Astrocyte (in vitro differentiated cells and primary cell): ENCODE measurements at regions not wholly inside any gene's neighbourhood (a gene's known extent, or its start where the extent isn't known, plus 50 kb on each side); places are given as distances from the start of the nearest gene placed in this dataset.
A peak's percentile ranks its signal among the peaks of the same experiment; 100 is the strongest.

Experiments used
- DNase-seq: peaks from one replicate; pipeline ENCODE4 v3.0.0-alpha.2; 2010; ENCODE audit warnings: low read depth
- FAIRE-seq: peaks from 2 replicates; lab custom pipeline; 2011; peaks lifted over from hg19 to GRCh38; lab: Jason Lieb, UNC
- H2AFZ ChIP-seq: 2 replicates; pipeline ENCODE4 v1.6.0; 2012; ENCODE audit warnings: low read depth, low read length, inconsistent platforms
- H3K27ac ChIP-seq: 2 replicates; pipeline ENCODE4 v1.5.1; 2011; ENCODE audit warnings: low read depth, low read length, inconsistent platforms
- H3K27me3 ChIP-seq: 2 replicates; pipeline ENCODE4 v1.6.0; 2011; ENCODE audit warnings: low read length, inconsistent platforms; ENCODE audit not compliant: insufficient read depth
- H3K36me3 ChIP-seq: 2 replicates; pipeline ENCODE4 v1.5.1; 2011; ENCODE audit warnings: low read length, inconsistent platforms; ENCODE audit not compliant: insufficient read depth
- H3K4me1 ChIP-seq: 2 replicates; pipeline ENCODE4 v1.5.1; 2011; ENCODE audit warnings: low read length, inconsistent platforms; ENCODE audit not compliant: insufficient read depth
- H3K4me2 ChIP-seq: 2 replicates; pipeline ENCODE4 v1.6.0; 2012; ENCODE audit warnings: low read length, inconsistent platforms
- H3K4me3 ChIP-seq: 2 replicates; pipeline ENCODE4 v1.5.1; 2011; ENCODE audit warnings: low read depth, mild to moderate bottlenecking, low read length, inconsistent platforms; ENCODE audit not compliant: insufficient read depth
- H3K79me2 ChIP-seq: 2 replicates; pipeline ENCODE4 v1.6.0; 2012; ENCODE audit warnings: mild to moderate bottlenecking, low read length, inconsistent platforms; ENCODE audit not compliant: insufficient read depth
- H3K9ac ChIP-seq: 2 replicates; pipeline ENCODE4 v1.6.0; 2012; ENCODE audit warnings: mild to moderate bottlenecking, low read length, inconsistent platforms
- H3K9me3 ChIP-seq: 2 replicates; pipeline ENCODE4 v1.5.1; 2012; ENCODE audit warnings: low read depth, mild to moderate bottlenecking, low read length, inconsistent platforms; ENCODE audit not compliant: insufficient read depth
- H4K20me1 ChIP-seq: 2 replicates; pipeline ENCODE4 v1.6.0; 2012; ENCODE audit warnings: low read length, inconsistent platforms; ENCODE audit not compliant: insufficient read depth
- H3K27ac Mint-ChIP-seq: one replicate; pipeline ENCODE4 v1.8.0; 2021; ENCODE audit warnings: mild to moderate bottlenecking, mixed read lengths; ENCODE audit not compliant: unreplicated experiment
- H3K27me3 Mint-ChIP-seq: one replicate; pipeline ENCODE4 v1.8.0; 2021; ENCODE audit warnings: low read depth, mixed read lengths; ENCODE audit not compliant: unreplicated experiment
- H3K36me3 Mint-ChIP-seq: one replicate; pipeline ENCODE4 v1.8.0; 2021; ENCODE audit warnings: low read depth, mixed read lengths; ENCODE audit not compliant: unreplicated experiment
- H3K4me1 Mint-ChIP-seq: one replicate; pipeline ENCODE4 v1.8.0; 2021; ENCODE audit warnings: low read depth, mixed read lengths; ENCODE audit not compliant: unreplicated experiment
- H3K4me3 Mint-ChIP-seq: one replicate; pipeline ENCODE4 v1.8.0; 2021; ENCODE audit warnings: mild to moderate bottlenecking, moderate library complexity, mixed read lengths; ENCODE audit not compliant: unreplicated experiment
- H3K9me3 Mint-ChIP-seq: one replicate; pipeline ENCODE4 v1.8.0; 2021; ENCODE audit warnings: mild to moderate bottlenecking, mixed read lengths; ENCODE audit not compliant: unreplicated experiment
- CTCF ChIP-seq: IDR thresholded peaks from 2 replicates; pipeline ENCODE4 v1.5.1; 2011; ENCODE audit warnings: low read depth, mild to moderate bottlenecking, inconsistent platforms, low read length, moderate library complexity; ENCODE audit not compliant: insufficient read depth
- EZH2 ChIP-seq: IDR thresholded peaks from 2 replicates; pipeline ENCODE4 v1.6.1; 2012; ENCODE audit warnings: mild to moderate bottlenecking, low read length, inconsistent platforms; ENCODE audit not compliant: insufficient read depth

GRCh38 chr22:47292546-47293320, 530.3 kb downstream of the TBC1D22A start:
- no peak for TF ChIP-seq EZH2
- no peak for TF ChIP-seq CTCF
- Histone ChIP-seq H3K36me3 (no peaks in the 10 kb centered on the region), H2AFZ (no peak overlapping the region), H3K4me2 (no peak overlapping the region), H4K20me1 (no peaks in the 10 kb centered on the region), H3K79me2 (no peaks in the 10 kb centered on the region), H3K27ac (no peak overlapping the region), H3K27me3 (no peaks in the 10 kb centered on the region), H3K4me3 (no peak overlapping the region), H3K9me3 (no peaks in the 10 kb centered on the region), H3K9ac (no peak overlapping the region), H3K4me1 (no peaks in the 10 kb centered on the region)
- Mint-ChIP-seq H3K9me3 (peaks cover 20% of the 10 kb centered on the region), H3K36me3 (peaks cover 2% of the 10 kb centered on the region), H3K27me3 (no peaks in the 10 kb centered on the region), H3K27ac (peak overlapping the region; percentile 66), H3K4me3 (no peak overlapping the region), H3K4me1 (no peaks in the 10 kb centered on the region)
- DNase-seq (no peak), FAIRE-seq (no peak)

DNA sequence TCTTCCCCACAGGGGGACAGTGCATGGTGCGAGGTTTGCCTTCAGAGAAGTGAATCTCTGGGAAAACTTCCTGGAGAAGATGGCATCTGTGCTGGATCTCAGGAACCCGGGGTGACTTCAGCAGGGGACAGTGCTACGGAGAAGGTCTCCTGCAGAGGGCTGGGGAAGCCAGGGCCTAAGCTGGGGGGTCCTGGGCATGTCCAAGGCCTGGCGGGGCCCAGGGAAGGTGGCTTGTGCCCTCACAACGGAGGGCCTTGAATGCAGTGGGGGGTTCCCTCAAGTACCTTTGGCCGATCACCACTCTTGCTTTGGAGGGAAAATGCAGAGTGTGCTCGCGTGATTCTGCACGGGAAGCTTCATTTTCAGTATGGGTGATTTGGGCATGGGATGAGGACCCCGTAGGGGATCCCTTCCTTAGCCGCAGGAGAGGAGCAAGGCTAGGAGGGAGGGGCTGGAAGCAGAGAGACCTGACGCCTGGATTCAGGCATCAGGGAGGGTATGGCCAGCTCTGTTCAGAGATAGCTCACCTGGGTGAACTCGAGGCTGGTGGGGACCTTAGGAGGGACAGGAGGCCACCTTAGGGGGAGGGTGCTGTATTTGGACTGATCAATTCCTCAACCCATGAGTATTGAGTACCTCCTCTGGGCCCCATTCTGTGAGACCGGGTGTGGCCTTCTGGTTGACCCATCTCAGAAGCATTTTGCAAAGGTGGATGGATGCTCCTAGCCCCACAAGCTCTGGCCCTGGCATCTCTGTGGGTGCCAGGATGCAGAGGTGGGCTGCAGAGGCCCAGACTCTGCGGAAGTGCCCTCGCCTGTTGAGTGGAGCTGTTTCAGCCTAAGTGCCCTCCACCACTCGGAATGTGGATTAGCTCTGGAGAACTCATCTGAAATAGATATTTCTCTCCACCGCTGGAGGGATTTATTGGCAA, 529.4 kb downstream of the TBC1D22A start:
- H3K9me3 ChIP-seq = no peaks in the 10 kb centered on the region
- H2AFZ ChIP-seq = no peak overlapping the region
- Mint-ChIP-seq H3K36me3 (peaks cover 2% of the 10 kb centered on the region), H3K27me3 (no peaks in the 10 kb centered on the region), H3K9me3 (peaks cover 20% of the 10 kb centered on the region), H3K4me1 (no peaks in the 10 kb centered on the region), H3K4me3 (no peak overlapping the region), H3K27ac (no peak overlapping the region)
- H3K27ac ChIP-seq = no peak overlapping the region
- H3K27me3 ChIP-seq = no peaks in the 10 kb centered on the region
- H4K20me1 ChIP-seq = no peaks in the 10 kb centered on the region
- no peak overlapping the region for H3K4me3 ChIP-seq
- DNase-seq (no peak), FAIRE-seq (no peak)
- no peaks in the 10 kb centered on the region for H3K4me1 ChIP-seq
- no peaks in the 10 kb centered on the region for H3K36me3 ChIP-seq
- no peak overlapping the region for H3K4me2 ChIP-seq
- no peak overlapping the region for H3K9ac ChIP-seq
- TF ChIP-seq CTCF = no peak
- TF ChIP-seq EZH2 = no peak
- no peaks in the 10 kb centered on the region for H3K79me2 ChIP-seq
